CD14-positive monocyte (primary cell): ENCODE measurements at regions not wholly inside any gene's neighbourhood (a gene's known extent, or its start where the extent isn't known, plus 50 kb on each side); places are given as distances from the start of the nearest gene placed in this dataset.
"Not testable (repeated sequence)": the region's sequence is repeated elsewhere in the genome, so short reads cannot be mapped to it uniquely, and the experiment has no call there.

Experiments
- DNase-seq, 3 donors: peaks; one replicate each; pipeline ENCODE4 v3.0.0-alpha.2; 2011 to 2022
- H2AFZ ChIP-seq: 2 replicates; pipeline ENCODE4 v1.6.0; 2012; ENCODE audit warnings: mild to moderate bottlenecking, low read depth, low read length, inconsistent platforms; ENCODE audit not compliant: insufficient read depth, poor library complexity, severe bottlenecking
- H3K27ac ChIP-seq, 2 donors: 1 replicate in 1 of 2; 2 replicates in 1 of 2; pipeline ENCODE4 v1.5.1; 2012 to 2013; ENCODE audit warnings: low read length in 2 of 2, control low read depth in 1 of 2, inconsistent platforms in 1 of 2, low read depth in 1 of 2, mild to moderate bottlenecking in 1 of 2
- H3K27me3 ChIP-seq, 2 donors: one replicate each; pipeline versions ENCODE4 v1.6.0 to v1.6.1; 2011 to 2013; ENCODE audit warnings: low read length in 2 of 2; ENCODE audit not compliant: control insufficient read depth in 2 of 2, insufficient read depth in 2 of 2
- H3K36me3 ChIP-seq, 2 donors: replicated peaks in 1 of 2; 1 replicate in 1 of 2; 2 replicates in 1 of 2; pipeline versions ENCODE4 v1.5.1 to v1.6.1; 2012 to 2013; ENCODE audit warnings: low read length in 2 of 2, control low read depth in 1 of 2, inconsistent platforms in 1 of 2, mild to moderate bottlenecking in 1 of 2; ENCODE audit not compliant: insufficient read depth in 2 of 2, control insufficient read depth in 1 of 2
- H3K4me1 ChIP-seq, 2 donors: 1 replicate in 1 of 2; 2 replicates in 1 of 2; pipeline versions ENCODE4 v1.5.1 to v1.6.1; 2012 to 2013; ENCODE audit warnings: low read length in 2 of 2, control low read depth in 1 of 2, inconsistent platforms in 1 of 2, mild to moderate bottlenecking in 1 of 2, moderate library complexity in 1 of 2; ENCODE audit not compliant: insufficient read depth in 2 of 2, control insufficient read depth in 1 of 2
- H3K4me2 ChIP-seq: replicated peaks from 2 replicates; pipeline ENCODE3; 2012; ENCODE audit warnings: low read length, moderate library complexity, mild to moderate bottlenecking; ENCODE audit not compliant: poor library complexity, severe bottlenecking; ENCODE audit errors: extremely low read depth
- H3K4me3 ChIP-seq, 3 experiments: fragments of 200-600 bp in 1 of 3; sonication (generic) in 1 of 3; replicated peaks in 1 of 3; 1 replicate in 2 of 3; 2 replicates in 1 of 3; pipeline ENCODE4 v1.5.1; 2011 to 2013; ENCODE audit warnings: low read length in 3 of 3, mild to moderate bottlenecking in 3 of 3, control low read depth in 2 of 3, low read depth in 2 of 3, inconsistent platforms in 1 of 3, moderate library complexity in 1 of 3
- H3K79me2 ChIP-seq: 2 replicates; pipeline ENCODE4 v1.6.0; 2012; ENCODE audit warnings: mild to moderate bottlenecking, control low read depth, inconsistent platforms, low read length, moderate library complexity; ENCODE audit not compliant: insufficient read depth
- H3K9ac ChIP-seq: 2 replicates; pipeline ENCODE4 v1.6.0; 2017; ENCODE audit warnings: low read length, mild to moderate bottlenecking; ENCODE audit not compliant: insufficient read depth, poor library complexity, severe bottlenecking
- H3K9me3 ChIP-seq, 2 donors: replicated peaks in 1 of 2; 1 replicate in 1 of 2; 2 replicates in 1 of 2; pipeline versions ENCODE4 v1.5.1 to v1.6.1; 2012 to 2013; ENCODE audit warnings: low read length in 2 of 2, control low read depth in 1 of 2; ENCODE audit not compliant: control insufficient read depth in 1 of 2, insufficient read depth in 1 of 2
- H4K20me1 ChIP-seq: 2 replicates; pipeline ENCODE4 v1.6.0; 2012; ENCODE audit warnings: mild to moderate bottlenecking, low read length, control low read depth, moderate library complexity; ENCODE audit not compliant: insufficient read depth
- H3K27ac Mint-ChIP-seq, 7 donors: one replicate each; pipeline ENCODE4 v1.8.0; 2020; ENCODE audit warnings: mild to moderate bottlenecking in 7 of 7, mixed read lengths in 7 of 7, moderate library complexity in 6 of 7, inconsistent platforms in 2 of 7
- H3K27me3 Mint-ChIP-seq, 3 donors: one replicate each; pipeline ENCODE4 v1.8.0; 2021 to 2022; ENCODE audit warnings: low read depth in 3 of 3, mild to moderate bottlenecking in 3 of 3, mixed read lengths in 3 of 3, moderate library complexity in 3 of 3, inconsistent platforms in 1 of 3
- H3K36me3 Mint-ChIP-seq, 2 donors: one replicate each; pipeline ENCODE4 v1.8.0; 2020; ENCODE audit warnings: mixed read lengths in 2 of 2, inconsistent platforms in 1 of 2, mild to moderate bottlenecking in 1 of 2
- H3K4me1 Mint-ChIP-seq: one replicate; pipeline ENCODE4 v1.8.0; 2020; ENCODE audit warnings: mild to moderate bottlenecking, mixed read lengths
- H3K4me3 Mint-ChIP-seq, 2 donors: one replicate each; pipeline ENCODE4 v1.8.0; 2020; ENCODE audit warnings: mild to moderate bottlenecking in 2 of 2, mixed read lengths in 2 of 2, moderate library complexity in 1 of 2
- H3K9me3 Mint-ChIP-seq, 7 donors: one replicate each; pipeline ENCODE4 v1.8.0; 2020 to 2022; ENCODE audit warnings: mixed read lengths in 7 of 7, mild to moderate bottlenecking in 6 of 7, moderate library complexity in 6 of 7, inconsistent platforms in 2 of 7
- WGBS: methylation state at CpG from one replicate; pipeline ENCODE4 v1.1.5; 2013; ENCODE audit warnings: missing lambda C conversion rate; ENCODE audit not compliant: insufficient coverage; 5-methylcytosine and 5-hydroxymethylcytosine counted together
- intact Hi-C, 2 donors: fragments of 100-400 bp; cut with micrococcal nuclease; formaldehyde crosslinking; loops; one replicate each; pipeline versions ENCODE4 v1.15.0 to v1.15.1; 2023
- TF ChIP-seq, protein P1 (sequence below): fragments of 200-600 bp; IDR thresholded peaks from one replicate; pipeline ENCODE4 v1.8.0; 2022; ENCODE audit warnings: antibody characterized with exemption, mild to moderate bottlenecking

DNA sequence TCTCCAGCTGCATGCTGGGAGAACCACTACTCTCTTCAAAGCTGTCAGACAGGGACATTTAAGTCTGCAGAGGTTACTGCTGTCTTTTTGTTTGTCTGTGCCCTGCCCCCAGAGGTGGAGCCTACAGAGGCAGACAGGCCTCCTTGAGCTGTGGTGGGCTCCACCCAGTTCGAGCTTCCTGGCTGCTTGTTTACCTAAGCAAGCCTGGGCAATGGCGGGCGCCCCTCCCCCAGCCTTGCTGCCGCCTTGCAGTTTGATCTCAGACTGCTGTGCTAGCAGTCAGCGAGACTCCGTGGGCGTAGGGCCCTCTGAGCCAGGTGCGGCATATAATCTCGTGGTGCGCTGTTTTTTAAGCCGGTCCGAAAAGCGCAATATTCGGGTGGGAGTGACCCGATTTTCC lies 215.0 kb downstream of the STIM2 start:
- H3K9ac ChIP-seq, H3K27ac ChIP-seq, H4K20me1 ChIP-seq, H2AFZ ChIP-seq, H3K27ac Mint-ChIP-seq, H3K36me3 ChIP-seq, H3K4me2 ChIP-seq, H3K4me1 Mint-ChIP-seq, H3K4me3 ChIP-seq, H3K4me1 ChIP-seq, H3K9me3 ChIP-seq, H3K9me3 Mint-ChIP-seq, DNase-seq, intact Hi-C loops, H3K79me2 ChIP-seq, H3K27me3 ChIP-seq, H3K4me3 Mint-ChIP-seq, H3K27me3 Mint-ChIP-seq, H3K36me3 Mint-ChIP-seq: not testable (repeated sequence)
- WGBS, result 71% methylated on average over 1 of the region's 15 CpGs

GRCh38 chr4:27078934-27079455 lies 218.4 kb downstream of the STIM2 start:
- intact Hi-C loops, result no loop called here
- no peaks in the 10 kb centered on the region for H3K79me2 ChIP-seq
- H4K20me1 ChIP-seq, result no peaks in the 10 kb centered on the region
- H3K9ac ChIP-seq, result no peak overlapping the region
- H3K4me1 Mint-ChIP-seq, result peaks cover 29% of the 10 kb centered on the region
- peaks cover 0 to 2% of the 10 kb centered on the region in 2 donors for H3K27me3 ChIP-seq
- 94% methylated on average over 2 of the region's 4 CpGs for WGBS
- H3K36me3 ChIP-seq, result no peaks in the 10 kb centered on the region
- peaks cover 0 to 13% (median 7%) of the 10 kb centered on the region in 7 donors for H3K9me3 Mint-ChIP-seq
- no peak overlapping the region for H2AFZ ChIP-seq
- H3K4me2 ChIP-seq, result no peak overlapping the region
- TF ChIP-seq, protein P1, sequence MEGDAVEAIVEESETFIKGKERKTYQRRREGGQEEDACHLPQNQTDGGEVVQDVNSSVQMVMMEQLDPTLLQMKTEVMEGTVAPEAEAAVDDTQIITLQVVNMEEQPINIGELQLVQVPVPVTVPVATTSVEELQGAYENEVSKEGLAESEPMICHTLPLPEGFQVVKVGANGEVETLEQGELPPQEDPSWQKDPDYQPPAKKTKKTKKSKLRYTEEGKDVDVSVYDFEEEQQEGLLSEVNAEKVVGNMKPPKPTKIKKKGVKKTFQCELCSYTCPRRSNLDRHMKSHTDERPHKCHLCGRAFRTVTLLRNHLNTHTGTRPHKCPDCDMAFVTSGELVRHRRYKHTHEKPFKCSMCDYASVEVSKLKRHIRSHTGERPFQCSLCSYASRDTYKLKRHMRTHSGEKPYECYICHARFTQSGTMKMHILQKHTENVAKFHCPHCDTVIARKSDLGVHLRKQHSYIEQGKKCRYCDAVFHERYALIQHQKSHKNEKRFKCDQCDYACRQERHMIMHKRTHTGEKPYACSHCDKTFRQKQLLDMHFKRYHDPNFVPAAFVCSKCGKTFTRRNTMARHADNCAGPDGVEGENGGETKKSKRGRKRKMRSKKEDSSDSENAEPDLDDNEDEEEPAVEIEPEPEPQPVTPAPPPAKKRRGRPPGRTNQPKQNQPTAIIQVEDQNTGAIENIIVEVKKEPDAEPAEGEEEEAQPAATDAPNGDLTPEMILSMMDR, result no peak
- peaks cover 0 to 2% of the 10 kb centered on the region in 2 donors for H3K9me3 ChIP-seq
- no peaks in the 10 kb centered on the region for H3K36me3 Mint-ChIP-seq
- no peak overlapping the region for H3K27ac Mint-ChIP-seq
- no peak overlapping the region for H3K27ac ChIP-seq
- peak overlapping the region in 1 of 2 donors; percentile 4 for H3K4me3 Mint-ChIP-seq
- H3K4me1 ChIP-seq, result peaks cover 29 to 32% of the 10 kb centered on the region in 2 donors
- no peak overlapping the region for H3K4me3 ChIP-seq
- peaks cover 5 to 9% (median 9%) of the 10 kb centered on the region in 3 donors for H3K27me3 Mint-ChIP-seq
- DNase-seq, result no peak
